ELR (cell line): ENCODE measurements at regions not wholly inside any gene's neighbourhood (a gene's known extent, or its start where the extent isn't known, plus 50 kb on each side); places are given as distances from the start of the nearest gene placed in this dataset.
"Not testable (repeated sequence)": the region's sequence is repeated elsewhere in the genome, so short reads cannot be mapped to it uniquely, and the experiment has no call there.

Experiments used
- DNase-seq: peaks from one replicate; pipeline ENCODE4 v3.0.0-alpha.2; 2015; ENCODE audit warnings: low read depth

- DNase-seq: no peak
Measured at GRCh38 chr7:91780521-91780920, 100.0 kb downstream of the MTERF1 start.

GRCh38 chr7:91784469-91784868, 96.0 kb downstream of the MTERF1 start:
- DNase-seq: peak; percentile 73

- DNase-seq: no peak
Measured at GRCh38 chr7:91787931-91788330, 92.6 kb downstream of the MTERF1 start.

- DNase-seq: no peak
Measured at GRCh38 chr7:91789086-91789485, 91.4 kb downstream of the MTERF1 start.

- no peak for DNase-seq
Measured at GRCh38 chr7:91789558-91789957, 90.9 kb downstream of the MTERF1 start.

GRCh38 chr7:91790646-91791045, 89.9 kb downstream of the MTERF1 start:
- DNase-seq: not testable (repeated sequence)

GRCh38 chr7:91796122-91796521, 84.4 kb downstream of the MTERF1 start:
- no peak for DNase-seq

GRCh38 chr7:91798425-91798824, 82.1 kb downstream of the MTERF1 start:
- no peak for DNase-seq

- DNase-seq: no peak
Measured at GRCh38 chr7:91800389-91800788, 80.1 kb downstream of the MTERF1 start.

GRCh38 chr7:91801331-91801983, 79.0 kb downstream of the MTERF1 start:
- DNase-seq: no peak

- no peak for DNase-seq
Measured at GRCh38 chr7:91811236-91811635, 69.3 kb downstream of the MTERF1 start.

- no peak for DNase-seq
Measured at GRCh38 chr7:91811641-91812040, 68.9 kb downstream of the MTERF1 start.

GRCh38 chr7:91812388-91812787, 68.1 kb downstream of the MTERF1 start:
- no peak for DNase-seq

- DNase-seq: no peak
Measured at GRCh38 chr7:91814189-91814588, 66.3 kb downstream of the MTERF1 start.
